GM03348 (cell line): ENCODE measurements at regions not wholly inside any gene's neighbourhood (a gene's known extent, or its start where the extent isn't known, plus 50 kb on each side); places are given as distances from the start of the nearest gene placed in this dataset.
A peak's percentile ranks its signal among the peaks of the same experiment; 100 is the strongest.

Experiments used
- DNase-seq: peaks from one replicate; pipeline ENCODE4 v3.0.0; 2012; ENCODE audit warnings: low spot score

DNA sequence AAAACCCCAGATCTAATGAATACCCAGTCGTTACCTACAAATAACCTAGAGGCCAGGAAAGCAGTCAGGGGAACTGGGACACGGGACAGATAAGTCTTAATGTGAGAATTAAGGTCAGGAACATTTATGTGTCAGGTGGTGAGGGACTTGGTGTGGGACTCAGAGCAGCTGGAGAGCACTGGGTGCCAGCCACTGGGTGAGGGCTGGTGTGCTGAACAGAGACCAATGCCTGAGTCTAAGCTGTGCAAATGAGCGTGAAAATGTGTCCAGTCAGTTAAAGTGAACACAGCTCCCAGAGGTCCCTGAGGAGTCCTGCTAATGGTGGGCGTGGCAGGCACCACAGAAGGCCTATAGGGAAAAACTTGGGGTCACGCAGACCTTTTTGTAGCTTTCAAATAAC is 225.9 kb downstream of the C1D start:
- no peak for DNase-seq

DNA sequence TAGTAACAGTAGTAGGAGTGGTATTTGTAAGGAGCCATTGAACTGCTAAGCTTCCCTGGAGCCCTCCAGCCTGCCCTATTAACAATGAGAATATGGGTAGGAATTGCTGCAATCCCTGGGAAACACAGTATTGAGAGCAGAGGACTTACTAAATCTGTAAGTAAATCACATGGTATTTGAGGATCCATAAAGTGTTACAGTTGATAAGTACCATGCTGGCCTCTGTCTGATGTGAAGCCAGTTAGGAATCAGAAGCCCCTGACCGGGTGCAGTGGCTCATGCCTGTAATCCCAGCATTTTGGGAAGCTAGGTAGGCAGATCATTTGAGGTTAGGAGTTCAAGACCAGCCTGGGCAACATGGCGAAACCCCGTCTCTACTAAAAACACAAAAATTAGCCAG is 224.6 kb downstream of the C1D start:
- DNase-seq: no peak

DNA sequence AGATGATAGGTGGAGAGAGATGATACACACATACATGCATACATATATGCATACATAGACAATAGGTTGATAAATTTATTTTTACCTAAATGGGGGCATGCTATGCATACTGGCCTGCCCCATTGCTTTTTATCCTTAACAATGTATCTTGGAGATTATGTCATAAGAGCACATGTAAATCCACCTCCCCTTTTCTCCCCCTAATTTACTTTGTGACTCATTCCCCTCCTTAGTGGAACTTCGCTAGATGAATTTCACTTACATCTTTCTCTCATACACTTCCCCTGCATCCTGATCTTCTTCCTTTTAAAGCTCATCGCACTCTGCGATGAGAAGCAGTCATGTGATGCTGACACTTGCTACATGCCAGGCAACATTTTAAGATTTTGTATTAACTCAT is 223.6 kb downstream of the C1D start:
- no peak for DNase-seq

DNA sequence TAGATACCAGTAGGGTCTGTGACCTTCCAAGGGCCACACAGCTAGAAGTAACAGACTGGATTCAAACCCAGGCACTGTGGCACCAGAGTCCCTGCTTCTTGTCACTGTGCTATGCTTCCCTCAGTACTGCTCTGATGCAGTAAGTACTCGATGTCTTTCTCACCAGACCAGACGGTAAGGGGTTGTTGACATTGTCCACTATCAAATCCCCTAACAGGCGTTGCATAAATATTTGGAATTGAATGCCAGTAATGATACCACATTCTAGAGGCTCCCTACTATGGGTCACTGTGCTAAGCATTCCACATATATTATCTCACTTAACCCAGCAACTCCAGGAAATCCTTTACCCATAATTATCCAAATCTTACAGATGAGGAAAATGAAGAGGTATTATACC is 223.1 kb downstream of the C1D start:
- no peak for DNase-seq

DNA sequence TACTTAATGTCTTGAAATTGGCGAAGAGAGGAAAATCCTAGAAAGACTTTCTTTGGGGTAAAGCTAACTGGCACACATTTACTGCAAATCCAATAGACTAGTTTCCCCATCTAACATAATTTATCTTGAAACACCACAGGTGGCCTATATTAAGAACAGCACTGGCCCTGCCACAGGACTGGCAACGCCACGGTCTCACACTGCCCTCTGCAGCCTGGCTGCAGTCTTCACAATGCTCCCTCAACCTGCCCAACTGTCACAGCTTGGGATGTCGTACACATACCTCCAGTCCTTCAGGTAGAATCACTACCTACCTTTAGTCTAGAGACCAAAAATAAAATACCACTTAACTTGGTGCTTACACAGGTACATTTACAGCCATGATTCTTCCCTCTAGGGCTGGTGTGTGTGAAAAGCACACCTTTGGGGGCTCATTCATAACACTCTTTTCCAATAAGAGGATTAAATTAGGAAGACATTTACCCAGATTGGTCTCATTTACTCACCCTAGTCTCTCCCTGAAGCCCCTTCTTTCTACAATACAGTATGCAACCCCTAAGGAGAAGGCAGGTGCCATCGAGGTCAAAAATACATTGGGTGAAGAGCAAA is 222.2 kb downstream of the C1D start:
- DNase-seq: peak; percentile 85

DNA sequence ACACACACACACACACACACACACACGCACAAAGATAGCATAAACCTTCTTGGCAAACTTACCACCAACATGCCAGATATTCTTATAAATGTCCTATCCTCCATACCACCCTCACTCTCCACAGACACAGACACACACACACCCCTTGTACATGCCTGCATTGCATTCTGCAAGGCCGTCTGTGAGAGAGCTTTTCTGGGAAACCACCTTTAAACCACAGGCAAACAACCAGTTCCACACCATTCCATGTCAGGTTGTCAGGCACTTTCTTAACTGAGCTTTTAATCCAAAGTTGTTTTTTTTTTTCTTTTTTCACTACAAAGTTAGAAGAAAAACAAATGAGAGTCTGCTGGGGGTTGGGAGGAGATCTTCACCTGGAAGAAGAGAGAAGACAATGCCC is 221.1 kb downstream of the C1D start:
- DNase-seq: no peak

DNA sequence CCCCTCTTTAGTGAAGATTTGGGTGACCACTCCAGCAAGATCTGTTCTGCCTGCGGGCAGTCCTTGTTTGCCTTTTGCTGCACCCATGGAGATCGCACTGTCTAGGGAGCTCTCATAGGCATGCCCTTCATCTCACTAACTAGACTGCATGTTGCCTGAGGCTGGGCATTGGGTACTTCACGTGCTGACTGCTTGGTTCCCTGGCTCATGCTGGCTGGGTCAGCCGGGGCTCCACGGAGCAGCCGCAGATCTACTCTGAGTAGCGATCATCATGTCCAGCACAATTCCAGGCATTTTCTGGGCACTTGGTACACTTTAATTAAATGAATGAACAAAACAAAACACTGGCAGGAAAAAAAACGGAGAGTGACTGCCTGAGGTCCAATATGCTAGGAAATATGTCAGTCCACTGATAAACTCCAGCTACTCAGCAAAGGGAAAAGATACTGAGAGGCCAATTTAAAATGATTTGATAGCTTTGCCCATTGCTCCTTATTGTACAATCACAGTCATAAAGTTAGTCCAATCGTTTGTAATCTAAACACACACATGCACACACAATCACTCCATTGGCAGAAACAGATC is 220.3 kb downstream of the C1D start:
- DNase-seq: no peak

DNA sequence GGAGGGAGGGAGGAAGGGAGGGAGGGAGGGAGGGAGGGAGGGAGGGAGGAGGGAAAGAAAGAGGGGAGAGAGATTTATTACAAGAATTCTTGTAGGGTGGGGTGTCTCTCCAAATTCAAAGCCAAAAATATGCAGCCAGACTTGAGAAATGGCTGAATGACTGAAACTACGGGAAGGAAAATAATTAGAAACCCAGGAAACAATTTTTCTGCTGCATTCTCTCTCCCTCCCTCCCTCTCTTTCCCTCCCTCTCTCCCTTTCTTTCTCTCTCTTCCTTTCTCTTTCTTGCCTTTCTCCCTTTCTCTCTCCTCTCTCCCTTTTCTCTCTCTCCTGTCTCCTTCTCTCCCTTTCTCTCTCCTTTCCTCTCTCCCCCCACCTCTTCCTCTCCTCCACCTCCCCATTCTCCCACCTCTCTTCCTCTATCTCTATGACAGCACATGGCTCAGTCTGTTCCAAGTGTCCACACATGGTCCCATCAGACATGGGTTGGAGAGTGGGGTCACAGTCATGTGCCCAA is 218.7 kb downstream of the C1D start:
- no peak for DNase-seq

DNA sequence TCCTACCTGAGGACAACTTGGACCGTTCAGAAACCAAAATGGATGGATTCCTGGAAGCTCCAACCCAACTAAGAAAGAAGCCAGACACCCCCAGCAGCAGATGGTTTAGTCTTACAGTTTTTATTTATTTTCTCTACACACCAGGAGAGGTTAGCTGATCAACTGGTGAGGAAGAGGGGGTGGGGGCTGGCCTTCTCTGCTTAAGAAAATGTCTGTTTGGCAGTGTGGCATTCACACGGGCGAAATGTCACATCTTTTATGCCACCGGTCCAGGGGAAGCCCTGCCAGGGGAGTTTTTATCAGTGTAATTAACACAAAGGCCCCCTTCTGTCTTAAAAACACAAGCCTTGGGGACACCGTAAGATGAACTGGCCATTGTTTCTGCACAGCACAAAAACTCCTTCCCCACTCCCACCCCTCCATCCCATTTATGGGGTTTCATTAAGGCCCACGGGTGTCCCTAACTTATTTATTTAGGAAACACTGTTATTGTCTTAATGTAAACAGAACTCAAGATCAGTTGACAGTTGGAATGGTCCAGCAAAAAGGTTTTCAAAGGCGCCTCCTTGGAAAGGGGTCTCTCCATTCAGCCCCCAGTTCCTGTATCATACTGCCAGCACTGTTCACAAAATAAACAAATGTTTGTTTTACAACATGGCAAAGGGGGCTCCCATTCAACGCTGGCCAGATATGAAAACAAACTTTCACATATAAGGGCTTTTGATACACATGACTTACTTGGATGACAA is 217.0 kb downstream of the C1D start:
- DNase-seq: no peak

DNA sequence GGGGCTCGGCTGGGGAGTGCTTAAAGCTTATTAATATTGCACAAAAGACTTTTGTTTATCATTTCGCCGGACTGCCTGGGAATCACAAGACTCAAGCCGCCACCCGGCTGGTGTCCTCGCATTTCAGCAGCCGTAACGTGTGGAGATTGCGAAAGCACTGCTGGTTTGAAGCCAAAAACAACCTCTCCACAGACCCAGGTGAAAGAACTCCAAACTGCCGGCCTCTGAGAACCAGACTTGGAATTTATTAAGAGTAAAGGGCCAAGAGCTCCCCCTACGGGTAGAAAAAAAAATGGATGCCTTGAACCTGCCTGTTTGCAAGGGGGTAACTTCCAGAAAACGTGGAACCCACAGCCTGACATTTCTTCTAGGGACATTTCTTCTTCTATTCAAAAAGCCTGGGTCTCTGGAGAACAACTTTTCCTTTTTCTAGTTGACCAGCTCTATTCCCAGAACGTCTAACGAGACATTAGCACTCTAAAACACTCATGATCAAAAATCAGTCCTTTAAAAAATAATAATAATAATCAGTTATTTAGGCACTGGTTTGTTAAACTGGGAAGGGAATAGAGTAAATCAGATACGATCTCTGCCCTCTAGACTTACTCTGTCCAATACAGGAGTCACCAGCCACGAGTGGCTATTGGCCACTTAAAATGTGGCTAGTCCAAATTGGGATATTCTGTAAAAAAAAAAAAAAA is 216.3 kb downstream of the C1D start:
- DNase-seq: peak; percentile 75

DNA sequence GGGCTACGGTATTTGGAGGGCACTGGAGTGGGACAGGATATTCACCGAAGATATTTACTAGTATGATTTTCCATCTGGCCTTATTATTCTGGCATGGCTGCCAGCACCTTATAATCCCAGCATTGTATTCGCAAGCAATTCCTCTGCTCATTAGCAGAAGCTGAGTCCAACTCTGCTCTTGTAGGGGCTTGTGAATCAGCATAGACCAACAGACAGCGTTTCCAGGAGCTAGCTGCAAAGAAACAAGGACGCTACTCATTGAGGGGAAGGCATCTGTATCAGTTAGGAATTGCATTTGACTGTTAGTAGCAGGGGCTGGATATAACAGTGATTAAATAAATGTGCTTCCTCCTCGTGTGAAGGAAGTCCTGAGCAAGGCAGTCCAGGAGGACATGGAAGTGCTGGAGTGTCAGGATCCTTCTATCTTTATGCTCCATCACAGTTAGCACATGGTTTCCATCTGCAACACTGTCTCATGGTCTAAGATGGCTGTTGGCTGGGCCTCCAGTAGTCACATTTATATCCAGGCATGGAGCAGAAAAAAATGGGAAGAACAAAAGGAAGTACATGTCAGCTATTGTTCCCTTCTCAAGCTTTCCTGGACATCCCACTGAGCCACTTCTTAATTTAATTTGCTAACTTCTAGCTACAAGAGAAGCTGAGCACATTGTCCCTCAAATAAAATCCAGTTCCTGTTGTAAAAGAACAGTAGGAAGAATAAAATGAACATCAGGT is 214.1 kb downstream of the C1D start:
- no peak for DNase-seq

DNA sequence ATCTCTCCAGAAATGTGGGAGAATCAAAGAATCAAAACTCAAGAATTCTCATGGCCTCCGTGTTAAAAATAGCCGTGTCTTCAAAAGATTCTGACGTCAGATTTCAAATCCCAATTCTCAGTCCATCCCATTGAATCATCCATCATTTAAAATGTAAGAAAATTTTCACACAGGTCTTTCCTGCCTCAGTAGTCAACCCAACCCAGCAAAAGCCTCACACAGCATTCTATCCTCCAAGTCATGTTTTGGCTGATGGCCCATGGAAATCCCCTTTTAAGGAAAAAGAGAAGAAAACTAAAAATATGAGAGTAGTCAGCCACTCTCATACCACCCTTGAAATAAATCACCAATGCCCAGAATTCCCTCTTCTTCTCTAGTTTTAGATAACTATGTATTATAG is 211.8 kb downstream of the C1D start:
- no peak for DNase-seq

DNA sequence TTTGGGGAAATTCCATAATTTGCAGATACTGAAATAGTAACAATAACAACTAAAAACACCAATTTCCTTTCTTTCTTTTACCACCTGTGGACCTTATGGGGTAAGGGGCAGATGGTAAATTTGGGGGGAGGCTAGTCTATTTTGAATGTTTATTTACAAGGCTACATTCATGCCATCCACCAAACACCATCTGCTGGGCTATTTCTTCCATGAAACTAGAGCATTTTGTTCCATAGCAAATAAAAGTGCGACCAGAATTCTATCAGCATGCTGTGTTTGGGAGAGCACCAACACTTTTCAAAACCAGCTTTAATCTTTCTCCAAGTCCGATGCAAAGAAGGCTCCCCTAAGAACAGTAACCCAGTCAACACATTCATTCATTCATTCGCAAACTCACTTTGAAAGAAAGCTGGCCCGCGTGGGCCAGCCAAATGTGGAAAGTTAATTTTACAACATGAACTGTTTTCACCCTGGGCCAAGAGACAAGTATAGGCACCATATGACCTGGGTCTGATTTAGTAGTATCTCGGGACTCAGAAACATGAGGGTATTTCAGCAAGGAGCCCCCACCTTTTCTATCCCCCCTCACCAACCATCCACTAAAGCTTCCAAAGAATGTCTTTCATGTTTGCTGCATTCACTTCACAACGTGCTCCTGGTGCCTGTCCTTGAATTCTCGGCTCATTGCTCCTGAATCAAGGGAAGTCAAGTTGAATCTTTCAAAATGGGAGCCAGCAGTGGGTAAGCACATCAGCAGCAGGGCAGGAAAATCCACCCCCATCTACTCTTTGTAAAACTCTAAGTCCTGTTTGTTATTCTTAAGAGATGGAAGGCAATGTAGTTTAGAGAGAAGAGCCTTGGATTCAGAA is 210.6 kb downstream of the C1D start:
- DNase-seq: no peak

DNA sequence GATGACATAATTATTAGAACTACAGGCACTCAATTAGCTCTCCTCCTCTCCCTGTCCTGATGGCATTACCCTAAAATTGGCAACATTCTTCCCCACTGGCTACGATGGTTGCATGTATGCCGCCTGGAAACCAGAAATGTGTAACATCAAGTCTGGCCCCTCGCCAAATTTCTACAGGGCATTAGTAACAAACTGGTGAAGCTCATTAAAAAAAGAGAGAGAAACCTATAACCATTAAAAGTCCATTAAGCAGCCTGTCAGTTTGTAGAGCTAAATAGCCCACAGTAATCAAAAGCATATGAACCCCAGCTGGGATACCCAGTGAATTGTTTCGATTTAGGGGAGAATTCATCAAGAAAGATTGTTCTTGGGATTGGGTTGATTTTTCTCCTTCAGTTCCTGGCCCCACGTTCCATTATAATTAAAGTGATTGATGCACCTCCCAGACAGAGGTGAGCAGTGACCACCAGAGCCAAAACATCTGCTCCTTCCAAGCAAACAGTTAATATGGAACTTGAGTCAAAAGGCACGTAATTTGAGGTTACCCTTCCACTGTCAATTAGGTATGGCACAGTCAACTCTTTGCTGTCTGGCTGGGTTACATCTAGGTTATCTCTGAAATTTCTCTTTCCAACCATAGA is 208.6 kb downstream of the C1D start:
- no peak for DNase-seq

DNA sequence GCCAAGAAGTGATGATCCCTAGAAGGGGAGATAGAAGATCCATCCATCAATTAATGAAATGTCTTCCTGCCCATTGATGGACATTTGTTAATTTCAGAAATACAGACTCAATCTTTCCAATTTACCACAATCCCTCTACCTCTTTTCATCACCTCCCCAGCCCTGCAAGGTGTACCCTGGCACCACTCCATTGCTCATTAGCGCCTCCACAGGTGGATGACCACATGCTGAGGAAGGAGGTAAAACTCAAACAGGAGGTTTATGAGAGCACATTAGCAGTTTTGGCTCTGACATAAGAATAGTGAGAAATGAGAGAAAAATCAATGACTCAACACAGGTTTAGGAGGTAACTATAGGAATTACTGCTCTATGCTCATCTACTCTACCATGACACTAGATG is 208.0 kb downstream of the C1D start:
- no peak for DNase-seq

DNA sequence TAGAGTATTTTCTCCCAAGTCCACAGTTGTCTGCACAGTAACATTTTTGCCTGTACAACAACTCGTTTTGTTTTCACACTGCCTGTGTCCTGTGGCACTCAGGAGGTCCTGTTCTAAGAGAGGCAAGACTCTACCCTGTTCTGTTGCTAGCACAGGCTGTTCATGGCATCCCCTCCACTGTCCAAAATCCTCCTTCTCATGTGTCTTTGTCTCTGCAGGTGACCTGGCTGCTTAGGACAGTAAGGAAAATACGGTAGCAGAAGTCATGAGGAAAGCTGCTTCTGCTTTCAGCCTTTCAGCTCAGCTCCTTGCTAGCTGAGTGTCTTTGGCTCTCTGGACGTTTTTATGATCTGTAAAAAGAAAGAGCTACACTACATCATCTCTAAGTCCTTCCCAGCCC is 205.9 kb downstream of the C1D start:
- DNase-seq: no peak

DNA sequence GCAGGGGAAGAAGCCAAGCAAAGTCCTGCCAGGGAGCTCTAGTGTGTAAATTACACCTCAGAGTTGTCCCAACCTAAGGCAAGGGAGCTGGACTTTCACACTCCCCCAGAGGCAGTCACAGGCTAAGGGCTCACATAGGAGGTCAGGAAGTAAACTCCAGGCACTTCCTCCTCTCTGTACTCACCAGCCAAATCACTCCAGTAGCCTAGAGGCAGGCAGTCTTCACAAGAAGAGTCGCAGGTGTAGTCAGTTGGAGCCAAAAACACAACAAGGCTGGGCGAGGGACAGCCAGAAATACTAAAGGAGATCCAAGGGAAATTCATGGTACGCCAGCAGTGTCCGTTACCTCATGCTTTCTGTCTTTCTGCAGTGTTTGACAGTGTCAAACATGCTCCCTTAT is 205.0 kb downstream of the C1D start:
- DNase-seq: no peak

DNA sequence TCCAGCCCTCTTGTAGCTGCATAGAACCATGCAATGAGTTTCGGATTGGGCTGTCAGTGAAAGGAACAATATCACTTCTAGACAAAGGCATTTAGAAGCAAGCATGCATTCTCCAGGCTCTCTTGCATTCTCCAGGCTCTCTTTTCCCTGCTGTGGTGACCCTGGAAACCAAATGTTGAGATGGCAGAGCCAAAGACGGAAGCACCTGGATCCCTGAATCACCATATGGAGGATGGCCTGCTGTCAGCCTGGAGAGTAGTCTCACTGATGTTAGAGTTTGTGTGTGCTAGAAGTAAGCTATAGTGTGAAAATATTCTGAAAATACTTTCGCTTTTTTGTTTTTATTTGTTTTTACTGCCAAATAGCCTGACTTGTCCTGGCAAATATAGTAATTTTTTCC is 203.9 kb downstream of the C1D start:
- no peak for DNase-seq

DNA sequence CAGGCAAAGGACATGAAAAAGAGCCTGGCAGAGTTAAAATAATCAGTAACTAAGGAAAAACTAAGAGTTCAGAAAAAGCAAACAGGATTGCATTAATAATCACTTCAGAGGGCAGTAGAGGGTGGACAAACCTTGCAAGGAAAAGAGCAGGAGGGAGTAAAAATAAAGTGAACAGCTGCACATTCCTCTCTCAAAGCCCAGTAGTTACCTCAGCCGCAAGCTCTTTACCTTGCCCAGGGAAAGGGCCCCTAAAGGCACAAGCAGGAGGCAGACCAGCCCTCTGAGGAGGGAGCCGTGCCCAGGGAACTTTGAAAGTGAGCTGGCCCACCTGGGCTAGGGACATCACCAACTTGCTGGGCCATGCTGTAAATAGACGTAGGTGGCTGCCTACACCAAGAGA is 196.9 kb downstream of the C1D start:
- DNase-seq: no peak

DNA sequence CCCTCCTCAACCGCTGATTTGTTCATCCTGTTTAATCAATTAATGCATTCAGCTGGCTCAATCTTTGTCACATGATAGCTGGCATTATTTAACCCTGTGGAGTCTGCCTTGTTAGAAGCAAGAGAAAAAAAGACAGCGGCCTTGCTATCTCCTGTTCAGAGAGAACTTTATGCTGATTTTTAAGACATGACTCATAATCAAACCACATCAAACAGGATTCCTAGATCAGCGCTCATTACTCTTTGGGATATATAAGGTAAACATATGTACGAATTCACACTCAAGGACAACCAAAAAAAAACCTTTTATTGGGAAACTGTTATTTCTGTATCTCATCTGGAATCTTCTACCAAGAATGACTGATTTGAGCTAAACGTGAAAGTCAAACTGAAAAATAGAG is 195.1 kb downstream of the C1D start:
- DNase-seq: no peak
